ENCODE measurements at regions not wholly inside any gene's neighbourhood (a gene's known extent, or its start where the extent isn't known, plus 50 kb on each side); places are given as distances from the start of the nearest gene placed in this dataset.

DNA sequence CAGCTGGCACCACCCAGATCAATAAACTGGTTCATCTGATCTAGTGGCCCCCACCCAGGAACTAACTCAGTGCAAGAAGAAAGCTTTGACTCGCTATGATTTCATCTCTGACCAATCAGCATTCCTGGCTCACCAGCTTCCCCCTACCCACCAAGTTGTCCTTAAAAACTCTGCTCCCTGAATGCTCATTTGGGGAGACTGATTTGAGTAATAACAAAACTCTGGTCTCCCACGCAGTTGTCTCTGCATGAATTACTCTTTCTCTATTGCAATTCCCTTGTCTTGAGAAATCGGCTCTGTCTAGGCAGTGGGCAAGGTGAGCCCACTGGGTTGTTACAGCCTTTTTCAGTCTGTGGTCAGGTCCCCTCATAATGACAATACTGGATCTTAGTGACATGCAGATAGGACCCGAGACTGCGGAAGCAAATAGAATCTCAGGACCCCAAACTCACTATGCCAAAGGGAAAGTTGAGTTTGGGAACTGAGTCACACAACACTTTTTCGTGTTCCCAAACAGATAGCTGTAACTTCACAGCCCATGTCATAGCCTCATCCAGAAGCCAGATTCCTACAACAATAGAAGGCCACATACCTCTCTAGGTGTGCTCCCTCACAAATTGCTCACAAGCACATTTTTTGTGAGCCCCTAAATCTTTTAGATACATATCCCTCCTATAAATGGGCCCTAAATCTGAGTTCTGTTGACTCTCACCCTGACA is 175.2 kb upstream of the RAI14 start:
- in situ Hi-C loops (cut with HindIII; ENCODE audit: low sequenced_read_pairs): loop anchor here (5.0 to 10.0 kb wide), 2 partner anchors 41 to 424 kb away; no protein-coding TSS in a partner anchor

- in situ Hi-C loops (cut with HindIII; ENCODE audit: low sequenced_read_pairs): loop anchor here (5.0 to 10.0 kb wide), 2 partner anchors 39 to 421 kb away; no protein-coding TSS in a partner anchor
Observed at GRCh38 chr5:34483442-34484033, 172.6 kb upstream of the RAI14 start.

DNA sequence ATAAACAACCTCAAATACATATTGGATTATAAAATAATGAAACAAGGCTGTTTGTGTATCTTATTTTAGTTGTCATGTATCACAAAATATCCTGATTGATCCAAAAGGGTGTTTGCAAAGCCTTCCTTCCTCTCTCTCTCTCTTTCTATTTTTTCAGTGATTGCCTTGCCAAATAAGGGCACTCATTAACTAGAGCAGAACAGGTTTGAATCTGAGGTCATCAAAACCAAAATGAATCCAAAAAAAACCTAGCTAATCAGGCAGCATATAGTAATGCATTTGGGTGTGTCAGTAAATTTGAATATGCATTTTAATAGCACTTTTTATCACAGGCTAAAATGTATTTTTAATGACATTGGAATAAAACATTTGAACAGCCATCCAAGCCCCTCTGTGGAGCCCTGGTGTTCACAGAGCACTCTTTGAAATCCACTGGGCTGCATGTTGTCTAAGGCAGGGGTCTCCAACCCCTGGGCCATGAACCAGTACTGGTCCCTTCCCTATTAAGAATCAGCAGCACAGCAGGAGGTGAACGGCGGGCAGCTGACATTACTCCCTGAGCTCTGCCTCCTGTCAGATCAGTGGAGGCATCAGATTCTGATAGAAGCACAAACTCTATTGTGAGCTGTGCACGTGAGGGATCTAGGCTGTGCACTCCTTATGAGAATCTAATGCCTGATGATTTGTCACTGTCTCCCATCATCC is 171.8 kb upstream of the RAI14 start:
- in situ Hi-C loops (cut with HindIII; ENCODE audit: low sequenced_read_pairs): loop anchor here (5.0 to 10.0 kb wide), 2 partner anchors 38 to 420 kb away; no protein-coding TSS in a partner anchor

DNA sequence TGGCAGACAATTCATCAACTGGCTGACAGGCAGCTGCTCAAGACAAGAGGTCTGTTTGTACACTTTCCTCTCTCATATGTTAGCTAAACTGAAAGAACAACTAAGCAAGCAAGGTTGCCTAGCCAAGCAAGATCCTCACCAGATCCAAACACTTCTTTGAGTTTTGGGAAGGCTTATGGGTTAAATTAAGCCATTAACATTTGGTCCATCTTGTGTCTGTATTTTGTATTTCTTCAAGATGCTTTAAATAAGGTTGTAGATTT is 170.4 kb upstream of the RAI14 start:
- in situ Hi-C loops (cut with HindIII; ENCODE audit: low sequenced_read_pairs): loop anchor here (10.0 kb wide), 1 partner anchor 419 kb away; no protein-coding TSS in a partner anchor

DNA sequence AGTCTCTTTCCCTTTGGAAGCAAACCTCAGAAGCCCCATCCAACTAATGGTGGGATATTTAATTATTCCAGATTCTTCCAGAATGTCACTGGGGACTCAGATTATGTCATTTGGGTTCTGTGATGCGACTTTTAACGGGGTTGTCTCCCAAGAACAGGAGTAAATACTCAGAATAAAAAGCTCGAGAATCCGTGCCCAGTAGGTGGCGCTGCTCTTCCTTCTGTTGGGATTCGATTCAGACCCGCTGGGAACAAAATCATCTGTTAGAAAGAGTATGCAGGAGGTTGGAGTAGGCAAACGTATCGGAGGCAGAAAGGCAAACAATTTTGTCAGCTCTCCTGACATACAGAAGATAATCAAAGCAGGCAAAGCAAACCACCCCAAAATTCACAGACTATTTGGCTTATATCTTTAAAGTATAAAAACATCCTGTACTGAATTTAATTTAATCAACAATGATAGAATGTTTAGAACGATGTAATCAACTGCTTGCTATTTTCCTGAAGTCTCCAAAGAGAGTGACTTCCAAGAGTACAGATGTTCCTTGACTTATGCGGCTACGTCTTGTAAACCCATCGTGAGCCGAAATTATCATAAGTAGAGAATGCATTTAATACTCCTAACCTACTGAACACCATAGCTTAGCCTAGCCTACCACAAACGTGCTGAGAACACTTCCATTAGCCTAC is 169.8 kb upstream of the RAI14 start:
- in situ Hi-C loops (cut with HindIII; ENCODE audit: low sequenced_read_pairs): loop anchor here (10.0 kb wide), 1 partner anchor 418 kb away; no protein-coding TSS in a partner anchor

- in situ Hi-C loops (cut with HindIII; ENCODE audit: low sequenced_read_pairs): loop anchor here (10.0 kb wide), 1 partner anchor 418 kb away; no protein-coding TSS in a partner anchor
Observed at GRCh38 chr5:34486849-34487158, 169.3 kb upstream of the RAI14 start.

- in situ Hi-C loops (cut with HindIII; ENCODE audit: low sequenced_read_pairs): loop anchor here (10.0 kb wide), 1 partner anchor 417 kb away; no protein-coding TSS in a partner anchor
Observed at GRCh38 chr5:34487159-34487879, 168.8 kb upstream of the RAI14 start.

DNA sequence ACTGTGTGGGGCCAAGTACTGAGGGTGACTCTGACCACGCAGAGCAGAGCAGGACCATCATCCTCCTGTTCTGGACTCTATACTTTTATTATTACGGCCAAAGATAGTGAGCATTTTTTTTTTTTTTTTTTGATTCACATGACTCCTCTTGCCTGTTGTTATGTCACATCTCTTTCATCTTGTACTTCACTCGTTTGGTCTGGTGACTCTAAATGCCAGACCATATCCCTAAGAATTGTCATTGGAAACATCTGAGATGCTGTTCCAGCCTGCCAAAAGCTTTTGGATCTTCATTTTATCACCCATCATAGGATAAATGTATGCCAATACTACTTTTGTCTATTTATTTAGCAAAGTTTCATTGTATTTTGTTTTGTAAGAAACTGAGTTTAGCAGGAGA is 168.2 kb upstream of the RAI14 start:
- in situ Hi-C loops (cut with HindIII; ENCODE audit: low sequenced_read_pairs): loop anchor here (10.0 kb wide), 1 partner anchor 417 kb away; no protein-coding TSS in a partner anchor

GRCh38 chr5:34488984-34489383 is 167.1 kb upstream of the RAI14 start:
- in situ Hi-C loops (cut with HindIII; ENCODE audit: low sequenced_read_pairs): loop anchor here (10.0 kb wide), 1 partner anchor 416 kb away; no protein-coding TSS in a partner anchor

GRCh38 chr5:34490506-34491250 is 165.4 kb upstream of the RAI14 start:
- in situ Hi-C loops (cut with HindIII; ENCODE audit: low sequenced_read_pairs): no loop called here

DNA sequence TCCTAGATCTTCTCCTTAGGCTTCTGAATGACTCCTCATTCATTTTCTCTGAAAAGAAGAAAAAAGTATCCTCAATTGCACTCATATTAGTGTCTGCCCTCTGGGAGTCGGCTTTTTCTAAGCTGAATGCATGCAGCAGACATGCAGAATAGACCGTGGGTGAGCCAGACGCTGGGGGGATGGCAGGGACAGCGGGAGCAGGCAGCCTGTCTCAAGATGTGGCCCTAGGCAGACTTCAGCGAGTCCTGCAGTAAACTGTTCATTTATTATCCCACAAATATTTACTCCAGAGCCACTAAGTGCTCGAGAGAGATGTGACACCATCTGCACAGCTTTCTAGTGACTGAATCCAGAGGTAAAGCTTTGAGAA is 164.9 kb upstream of the RAI14 start:
- in situ Hi-C loops (cut with HindIII; ENCODE audit: low sequenced_read_pairs): no loop called here

- in situ Hi-C loops (cut with HindIII; ENCODE audit: low sequenced_read_pairs): no loop called here
Observed at GRCh38 chr5:34494111-34494755, 161.9 kb upstream of the RAI14 start.

- in situ Hi-C loops (cut with HindIII; ENCODE audit: low sequenced_read_pairs): no loop called here
Observed at GRCh38 chr5:34495178-34495577, 160.9 kb upstream of the RAI14 start.

- in situ Hi-C loops (cut with HindIII; ENCODE audit: low sequenced_read_pairs): no loop called here
Observed at GRCh38 chr5:34496260-34496691, 159.9 kb upstream of the RAI14 start.

DNA sequence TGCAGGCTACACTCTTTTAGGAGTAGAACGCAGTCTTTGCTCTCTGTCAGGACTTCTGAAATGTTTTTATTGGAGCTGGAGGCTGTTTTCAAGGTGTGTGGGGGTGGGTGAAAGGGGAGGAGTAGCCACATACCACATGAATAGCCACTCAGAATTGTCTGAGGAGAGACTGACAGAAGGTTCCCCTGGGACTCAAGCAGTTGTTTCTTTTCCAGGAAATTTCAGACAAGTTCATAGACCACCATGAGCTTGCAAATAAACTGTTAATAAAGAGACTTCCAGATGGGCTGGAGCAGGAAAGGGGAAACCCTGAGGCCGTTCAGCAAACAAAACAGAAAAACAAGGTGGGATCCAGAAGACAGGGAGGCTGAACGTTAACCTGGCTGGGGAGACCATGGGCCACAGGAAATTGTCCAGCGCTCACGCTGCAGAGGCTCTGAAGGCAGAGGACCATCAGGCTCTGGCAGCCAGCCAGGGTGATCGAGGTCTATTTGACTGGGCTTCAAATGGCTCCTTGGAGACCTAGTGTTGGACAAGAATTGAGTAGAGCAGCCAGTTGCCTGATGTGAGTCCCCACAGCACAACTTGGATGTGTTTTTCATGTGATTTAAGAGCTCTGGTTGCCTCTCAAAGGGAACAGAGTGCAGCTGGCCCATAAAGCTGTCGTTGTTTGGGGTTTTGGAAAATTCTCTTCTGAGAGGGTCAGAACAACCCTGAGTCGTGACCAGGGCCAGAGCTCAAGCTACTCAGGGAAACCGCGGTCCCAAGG is 159.2 kb upstream of the RAI14 start:
- in situ Hi-C loops (cut with HindIII; ENCODE audit: low sequenced_read_pairs): no loop called here

DNA sequence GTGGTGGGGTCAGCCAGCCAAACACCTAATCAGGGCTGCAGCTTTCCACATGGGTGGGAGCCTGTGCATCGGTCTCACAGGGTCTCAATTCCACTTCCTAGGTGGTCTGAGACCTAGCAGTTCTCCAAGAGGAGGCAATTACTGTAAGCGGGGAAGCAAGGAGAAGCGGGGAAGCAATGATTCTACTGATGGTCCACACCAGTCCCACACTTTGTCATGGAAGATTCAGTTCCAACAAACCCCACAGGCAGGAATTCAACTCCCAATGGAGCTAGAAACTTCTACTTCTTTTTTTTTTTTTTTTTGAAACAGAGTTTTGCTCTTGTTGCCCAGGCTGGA is 158.7 kb upstream of the RAI14 start:
- in situ Hi-C loops (cut with HindIII; ENCODE audit: low sequenced_read_pairs): no loop called here

DNA sequence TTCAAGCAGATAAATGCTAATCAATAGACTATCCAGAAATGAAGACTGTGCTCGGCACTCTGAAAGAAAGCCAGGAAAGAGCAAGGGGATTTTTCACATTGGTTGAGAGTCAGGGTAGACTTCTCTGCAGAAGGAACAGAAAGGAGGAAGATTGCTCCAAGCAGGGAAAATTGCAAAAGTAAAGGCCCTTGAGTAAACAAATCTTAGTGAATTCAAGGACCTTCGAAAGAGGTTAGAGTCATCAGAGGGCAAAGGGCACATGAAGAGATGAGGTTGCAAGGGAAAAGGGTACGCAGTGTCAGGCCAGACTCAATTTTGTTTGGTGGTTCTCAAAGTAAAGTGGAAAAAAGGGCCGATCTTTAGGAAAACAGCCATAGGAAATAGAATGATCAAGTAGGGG is 157.6 kb upstream of the RAI14 start:
- in situ Hi-C loops (cut with HindIII; ENCODE audit: low sequenced_read_pairs): no loop called here

DNA sequence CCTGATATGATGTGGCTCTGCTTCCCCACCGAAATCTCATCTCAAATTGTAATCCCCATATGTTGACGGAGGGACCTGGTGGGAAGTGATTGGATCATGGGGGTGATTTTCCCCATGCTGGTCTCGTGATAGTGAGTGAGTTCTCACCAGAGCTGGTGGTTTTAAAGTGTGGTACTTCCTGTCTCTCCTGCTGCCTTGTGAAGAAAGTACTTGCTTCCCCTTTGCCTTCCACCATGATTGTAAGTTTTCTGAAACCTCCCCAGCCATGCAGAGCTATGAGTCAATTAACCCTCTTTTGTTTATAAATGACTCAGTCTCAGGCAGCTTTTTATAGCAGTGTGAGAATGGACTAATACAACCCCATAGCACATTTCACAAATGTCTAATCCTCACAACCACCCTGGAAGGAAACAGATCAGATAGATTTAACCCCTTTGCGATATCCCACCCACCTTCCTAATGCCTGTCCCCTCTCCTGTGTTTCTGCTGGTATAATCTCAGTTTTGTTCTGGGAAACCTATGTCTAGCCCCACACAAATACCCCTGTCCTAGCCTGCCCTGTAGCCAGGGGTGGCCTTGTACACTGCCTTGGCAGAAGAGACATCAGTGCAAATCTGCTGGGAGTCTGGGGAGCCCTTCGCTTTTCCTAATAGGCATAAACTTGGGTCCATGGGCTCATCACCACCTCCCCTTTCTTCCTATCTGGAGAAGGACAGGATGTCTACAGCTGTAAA is 157.0 kb upstream of the RAI14 start:
- in situ Hi-C loops (cut with HindIII; ENCODE audit: low sequenced_read_pairs): no loop called here

Data from endothelial cell of hepatic sinusoid (primary cell).